WI38 (cell line): ENCODE measurements at regions not wholly inside any gene's neighbourhood (a gene's known extent, or its start where the extent isn't known, plus 50 kb on each side); places are given as distances from the start of the nearest gene placed in this dataset.
"Not testable (repeated sequence)": the region's sequence is repeated elsewhere in the genome, so short reads cannot be mapped to it uniquely, and the experiment has no call there.

ENCODE experiments used
- H3K4me3 ChIP-seq: 2 replicates; pipeline ENCODE4 v1.5.1; 2011; ENCODE audit warnings: low read depth, mild to moderate bottlenecking, control low read depth, low read length
- CTCF ChIP-seq: IDR thresholded peaks from 2 replicates; pipeline ENCODE4 v1.5.1; 2012; ENCODE audit warnings: low read depth, mild to moderate bottlenecking, control low read depth, low read length

DNA sequence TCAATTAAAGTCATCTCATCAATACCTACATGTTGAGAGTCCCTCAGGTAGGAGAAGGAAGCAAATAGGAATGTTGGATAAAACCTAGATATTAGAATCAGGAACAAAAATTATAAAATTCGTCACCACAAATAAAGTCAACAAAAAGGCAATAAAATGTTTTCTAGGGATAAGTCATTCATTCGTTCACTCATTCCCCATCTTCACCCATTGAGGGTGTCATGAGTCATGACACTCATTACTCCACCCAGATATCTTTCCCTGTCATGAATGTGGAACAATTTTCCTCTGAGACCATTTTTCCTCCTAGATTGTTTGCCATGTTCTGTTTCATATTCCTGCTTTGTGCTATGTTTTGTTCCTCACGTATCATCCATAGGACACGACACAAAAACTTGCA lies 50.9 kb upstream of the OLIG3 start:
- no peak for TF ChIP-seq CTCF
- H3K4me3 ChIP-seq: no peak overlapping the region

DNA sequence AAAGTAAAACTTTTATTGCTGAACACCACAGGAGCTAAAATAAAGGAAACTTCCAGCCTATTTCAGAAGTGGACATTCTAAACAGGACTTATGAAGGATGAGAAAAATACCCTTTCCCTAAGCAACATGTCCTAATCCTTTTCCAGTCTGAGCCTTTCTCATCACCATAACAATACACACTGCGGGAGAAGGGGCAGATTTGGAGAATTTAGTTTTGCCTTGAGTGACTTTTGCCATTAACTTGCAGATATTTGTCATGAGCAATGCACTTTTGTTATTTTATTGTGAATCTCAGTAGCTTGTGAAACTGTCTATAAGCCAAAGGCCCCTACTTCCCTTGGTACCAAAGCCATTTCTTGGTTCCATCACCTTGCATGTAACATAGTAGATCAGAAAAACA lies 53.0 kb upstream of the OLIG3 start:
- no peak for TF ChIP-seq CTCF

GRCh38 chr6:137547601-137548000 lies 53.4 kb upstream of the OLIG3 start:
- no peak for TF ChIP-seq CTCF
- H3K4me3 ChIP-seq: no peak overlapping the region

More for the DNA sequence above, 53.0 kb upstream of the OLIG3 start:
- H3K4me3 ChIP-seq: no peak overlapping the region

DNA sequence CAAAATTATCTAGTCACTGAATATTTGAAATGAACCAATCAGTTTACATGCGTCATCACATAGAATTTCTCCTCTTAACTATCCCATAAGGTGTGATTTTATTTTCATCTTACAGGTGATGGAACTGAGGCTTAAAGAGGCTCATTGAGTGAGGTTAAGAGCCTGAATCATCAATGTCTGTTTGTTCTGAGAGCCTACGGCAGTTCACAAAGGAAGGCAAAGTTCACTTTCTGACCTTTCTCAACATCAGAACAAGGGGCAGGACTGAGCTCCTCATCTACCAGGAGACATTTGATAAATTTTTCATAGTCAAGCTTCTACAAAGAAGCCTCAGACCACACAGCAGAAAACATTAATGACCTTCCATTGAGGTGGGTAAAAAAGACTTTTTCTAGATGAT lies 54.9 kb upstream of the OLIG3 start:
- H3K4me3 ChIP-seq: no peak overlapping the region
- no peak for TF ChIP-seq CTCF

DNA sequence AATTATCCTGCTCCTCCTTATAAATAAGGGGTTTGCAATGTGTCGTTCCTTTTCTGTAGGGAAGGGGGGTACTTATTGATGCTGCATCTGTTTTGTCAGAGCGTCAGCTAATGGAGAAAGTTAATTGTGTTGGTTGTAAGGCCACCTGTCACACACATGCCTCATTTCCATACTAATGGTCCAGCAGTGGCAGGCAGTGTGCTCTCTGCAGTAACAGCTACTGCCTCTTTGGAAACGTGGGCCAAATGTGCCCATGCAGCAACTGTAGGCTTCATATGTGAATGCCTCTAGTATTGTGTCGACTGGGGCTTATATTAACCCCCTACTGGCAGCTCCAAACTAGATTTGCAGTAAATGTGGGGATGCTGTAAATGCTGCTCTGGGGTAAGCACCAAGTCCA lies 56.3 kb upstream of the OLIG3 start:
- no peak overlapping the region for H3K4me3 ChIP-seq
- no peak for TF ChIP-seq CTCF

- no peak for TF ChIP-seq CTCF
- no peak overlapping the region for H3K4me3 ChIP-seq
Measured at GRCh38 chr6:137552146-137552545, 58.0 kb upstream of the OLIG3 start.

GRCh38 chr6:137552809-137553208 lies 58.6 kb upstream of the OLIG3 start:
- TF ChIP-seq CTCF: no peak
- H3K4me3 ChIP-seq: no peak overlapping the region

- H3K4me3 ChIP-seq: not testable (repeated sequence)
Measured at GRCh38 chr6:137559521-137560183, 65.5 kb upstream of the OLIG3 start.
